C4-2B (cell line): ENCODE measurements at regions not wholly inside any gene's neighbourhood (a gene's known extent, or its start where the extent isn't known, plus 50 kb on each side); places are given as distances from the start of the nearest gene placed in this dataset.

Experiments
- H3K27ac ChIP-seq: fragments of 450-650 bp; 2 replicates; pipeline ENCODE4 v1.5.1; 2017
- ZFX ChIP-seq: fragments of 450-650 bp; IDR thresholded peaks from 2 replicates; pipeline ENCODE4 v1.6.1; 2017
- TF ChIP-seq, protein P1 (sequence below): fragments of 450-650 bp; conservative IDR thresholded peaks from 2 replicates; pipeline ENCODE4 v1.5.1; 2017; ENCODE audit warnings: mild to moderate bottlenecking

DNA sequence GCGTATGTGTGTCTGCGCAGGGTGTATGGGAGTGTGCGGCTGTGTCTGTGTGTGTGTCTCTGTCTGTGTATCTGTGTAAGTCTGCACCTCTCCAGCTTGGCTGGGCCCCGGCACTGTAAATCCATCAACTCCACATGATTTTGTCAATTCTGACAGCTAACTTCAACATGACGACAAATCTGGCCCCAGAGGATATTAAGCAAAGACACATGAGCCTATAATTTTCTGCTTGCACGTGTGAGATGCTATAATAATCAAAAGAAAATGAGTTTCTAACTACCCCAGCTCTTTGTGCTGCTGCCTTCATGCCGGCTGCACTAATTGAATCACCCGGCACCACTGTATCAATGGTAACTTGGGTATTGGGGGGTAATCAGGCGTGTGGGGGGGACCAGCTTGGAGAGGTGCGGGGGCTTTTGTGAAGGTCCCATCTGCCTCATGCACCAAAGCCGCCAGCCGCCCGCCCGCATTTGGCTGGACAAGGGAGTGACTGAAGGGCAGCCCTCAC is 57.6 kb upstream of the LHX1 start:
- H3K27ac ChIP-seq, result no peak overlapping the region
- TF ChIP-seq ZFX, result no peak
- TF ChIP-seq, protein P1, sequence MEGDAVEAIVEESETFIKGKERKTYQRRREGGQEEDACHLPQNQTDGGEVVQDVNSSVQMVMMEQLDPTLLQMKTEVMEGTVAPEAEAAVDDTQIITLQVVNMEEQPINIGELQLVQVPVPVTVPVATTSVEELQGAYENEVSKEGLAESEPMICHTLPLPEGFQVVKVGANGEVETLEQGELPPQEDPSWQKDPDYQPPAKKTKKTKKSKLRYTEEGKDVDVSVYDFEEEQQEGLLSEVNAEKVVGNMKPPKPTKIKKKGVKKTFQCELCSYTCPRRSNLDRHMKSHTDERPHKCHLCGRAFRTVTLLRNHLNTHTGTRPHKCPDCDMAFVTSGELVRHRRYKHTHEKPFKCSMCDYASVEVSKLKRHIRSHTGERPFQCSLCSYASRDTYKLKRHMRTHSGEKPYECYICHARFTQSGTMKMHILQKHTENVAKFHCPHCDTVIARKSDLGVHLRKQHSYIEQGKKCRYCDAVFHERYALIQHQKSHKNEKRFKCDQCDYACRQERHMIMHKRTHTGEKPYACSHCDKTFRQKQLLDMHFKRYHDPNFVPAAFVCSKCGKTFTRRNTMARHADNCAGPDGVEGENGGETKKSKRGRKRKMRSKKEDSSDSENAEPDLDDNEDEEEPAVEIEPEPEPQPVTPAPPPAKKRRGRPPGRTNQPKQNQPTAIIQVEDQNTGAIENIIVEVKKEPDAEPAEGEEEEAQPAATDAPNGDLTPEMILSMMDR, result no peak

DNA sequence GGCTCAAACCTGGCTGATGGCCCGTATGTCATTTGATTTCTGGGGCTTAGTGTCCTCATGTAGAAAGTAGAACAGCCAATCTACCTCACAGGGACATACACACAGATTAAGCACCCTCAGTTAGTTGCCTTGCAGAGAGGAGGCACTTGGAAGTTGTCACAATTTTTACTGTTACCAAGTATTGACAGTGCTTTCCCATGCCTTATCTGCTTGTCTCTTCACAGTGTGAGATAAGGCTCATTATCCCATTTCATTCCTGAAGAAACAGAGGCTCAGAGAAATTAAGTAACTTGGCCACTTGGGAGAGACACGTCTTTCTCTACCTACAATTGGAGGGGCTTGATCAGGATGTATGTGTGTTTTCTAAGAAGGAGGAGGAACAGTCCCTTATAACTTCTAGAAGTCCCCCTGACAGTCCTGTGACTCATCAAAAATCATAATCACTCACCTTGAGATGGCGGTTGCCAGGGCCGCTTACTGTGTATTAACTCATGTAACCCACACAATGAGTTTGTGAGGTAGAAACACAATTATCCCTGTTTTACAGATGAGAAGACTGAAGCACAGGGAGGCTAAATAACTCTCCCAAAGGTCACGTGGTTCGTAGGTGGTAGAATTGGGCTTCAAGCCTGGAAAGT is 56.9 kb upstream of the LHX1 start:
- TF ChIP-seq ZFX, result no peak
- no peak overlapping the region for H3K27ac ChIP-seq

DNA sequence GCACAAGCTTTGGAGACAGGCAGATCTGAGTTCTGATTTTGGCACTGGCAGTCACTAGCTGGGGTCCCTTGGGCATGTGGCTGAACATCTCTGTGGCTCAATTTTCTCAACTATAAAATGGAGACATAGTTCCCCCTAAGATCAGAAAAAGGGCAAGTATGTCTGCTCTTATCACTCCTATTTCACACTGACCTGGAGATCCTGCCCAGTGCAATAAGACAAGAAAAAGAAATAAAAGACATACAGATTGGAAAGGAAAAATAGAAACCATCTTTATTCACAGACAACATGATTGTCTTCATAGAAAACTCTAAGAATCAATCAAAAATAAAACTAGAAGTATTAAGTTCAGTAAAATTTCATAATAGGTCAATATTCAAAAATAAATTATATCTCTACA is 56.0 kb upstream of the LHX1 start:
- H3K27ac ChIP-seq, result no peak overlapping the region
- no peak for TF ChIP-seq ZFX
- TF ChIP-seq, protein P1, result no peak

GRCh38 chr17:36884495-36885152 is 52.7 kb upstream of the LHX1 start:
- no peak for TF ChIP-seq ZFX
- TF ChIP-seq, protein P1, result no peak
- H3K27ac ChIP-seq, result no peak overlapping the region

DNA sequence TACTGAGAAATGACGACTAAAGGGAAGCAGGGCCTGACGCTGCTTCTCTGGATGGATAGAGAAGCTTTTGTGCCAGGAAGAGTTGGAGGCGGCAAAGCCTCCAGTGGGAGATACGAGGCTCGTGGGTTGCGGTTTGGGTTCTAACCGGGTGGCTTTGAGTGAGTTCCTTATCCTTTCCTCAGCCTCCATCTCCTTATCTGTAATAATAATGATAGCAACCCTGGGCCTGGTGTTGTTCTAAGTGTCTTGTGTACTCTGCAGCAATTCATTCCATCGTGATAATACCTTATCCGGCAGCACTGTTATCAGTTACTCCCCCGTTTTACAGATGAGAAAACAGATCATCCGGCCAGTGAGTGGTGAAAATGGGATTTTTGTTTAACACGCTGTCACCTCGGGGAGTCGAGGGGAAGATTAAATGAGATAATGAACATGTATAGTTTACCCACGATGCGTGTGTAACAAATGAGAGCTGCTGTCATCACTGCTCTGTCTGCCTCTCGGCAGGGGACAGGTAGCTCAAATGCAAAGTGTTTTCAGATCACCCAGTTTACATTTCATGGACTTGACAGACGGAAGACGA is 52.0 kb upstream of the LHX1 start:
- H3K27ac ChIP-seq, result no peak overlapping the region
- TF ChIP-seq, protein P1, result no peak
- no peak for TF ChIP-seq ZFX

DNA sequence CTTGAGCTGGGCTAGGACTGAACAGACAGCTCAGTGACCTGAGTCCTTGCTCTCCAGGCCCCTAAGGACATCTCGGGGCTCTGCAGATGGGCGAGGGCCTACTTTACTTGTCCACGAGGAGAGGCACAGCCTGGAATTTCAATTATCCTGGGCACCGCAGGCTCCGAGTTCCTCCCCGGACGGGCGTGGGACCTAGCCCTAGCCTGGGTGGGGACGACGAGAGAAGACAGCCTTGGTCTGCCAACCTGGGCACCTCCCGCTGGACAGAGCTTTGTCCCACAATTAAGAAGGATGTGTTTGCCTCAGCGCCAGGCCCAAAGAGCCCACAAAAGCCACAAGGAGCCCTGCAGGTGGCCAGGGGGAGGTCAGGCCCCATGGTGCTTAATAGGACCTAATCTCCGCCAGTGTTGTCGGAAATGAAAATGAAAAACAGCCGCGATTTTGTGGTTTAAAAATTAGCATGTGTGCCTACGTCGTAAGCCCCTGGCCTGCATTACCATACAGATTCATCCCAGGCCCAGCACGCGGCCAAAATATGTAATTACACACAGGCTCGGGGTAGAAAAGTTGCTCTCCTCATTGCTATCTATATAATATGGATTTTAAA is 51.4 kb upstream of the LHX1 start:
- TF ChIP-seq, protein P1, result no peak
- no peak for TF ChIP-seq ZFX
- H3K27ac ChIP-seq, result no peak overlapping the region
